NCI-H1105 (cell line): ENCODE measurements at regions not wholly inside any gene's neighbourhood (a gene's known extent, or its start where the extent isn't known, plus 50 kb on each side); places are given as distances from the start of the nearest gene placed in this dataset.

Experiments
- DNase-seq: peaks from one replicate; lab custom pipeline; 2025; lab: John Stamatoyannopoulos, UW

GRCh38 chr16:51971184-51971583 lies 575.8 kb downstream of the TOX3 start:
- peak; percentile 9 for DNase-seq

- DNase-seq, result no peak
These were observed 578.2 kb downstream of the TOX3 start for GRCh38 chr16:51968749-51969148.

- DNase-seq, result no peak
These were observed 579.3 kb downstream of the TOX3 start for GRCh38 chr16:51967646-51968045.

- DNase-seq, result no peak
These were observed 586.0 kb downstream of the TOX3 start for GRCh38 chr16:51960931-51961330.

- DNase-seq, result no peak
These were observed 593.5 kb downstream of the TOX3 start for GRCh38 chr16:51953286-51953985.

GRCh38 chr16:51952500-51952899 lies 594.4 kb downstream of the TOX3 start:
- no peak for DNase-seq

- no peak for DNase-seq
These were observed 595.2 kb downstream of the TOX3 start for GRCh38 chr16:51951668-51952298.

- no peak for DNase-seq
These were observed 596.7 kb downstream of the TOX3 start for GRCh38 chr16:51950118-51950780.

GRCh38 chr16:51949282-51949681 lies 597.7 kb downstream of the TOX3 start:
- DNase-seq, result no peak

GRCh38 chr16:51941412-51941811 lies 605.5 kb downstream of the TOX3 start:
- no peak for DNase-seq

- DNase-seq, result no peak
These were observed 606.8 kb downstream of the TOX3 start for GRCh38 chr16:51940183-51940582.

GRCh38 chr16:51939378-51939871 lies 607.5 kb downstream of the TOX3 start:
- DNase-seq, result no peak

GRCh38 chr16:51938861-51939260 lies 608.1 kb downstream of the TOX3 start:
- no peak for DNase-seq

GRCh38 chr16:51937771-51938170 lies 609.2 kb downstream of the TOX3 start:
- DNase-seq, result no peak

- DNase-seq, result no peak
These were observed 610.1 kb downstream of the TOX3 start for GRCh38 chr16:51936846-51937245.

GRCh38 chr16:51932317-51932716 lies 614.6 kb downstream of the TOX3 start:
- DNase-seq, result no peak

- no peak for DNase-seq
These were observed 615.3 kb downstream of the TOX3 start for GRCh38 chr16:51931653-51932052.

- no peak for DNase-seq
These were observed 622.2 kb downstream of the TOX3 start for GRCh38 chr16:51924744-51925143.

- DNase-seq, result no peak
These were observed 624.5 kb downstream of the TOX3 start for GRCh38 chr16:51922476-51922875.

GRCh38 chr16:51919736-51920135 lies 627.2 kb downstream of the TOX3 start:
- DNase-seq, result no peak

GRCh38 chr16:51916814-51917213 lies 630.1 kb downstream of the TOX3 start:
- DNase-seq, result no peak

- DNase-seq, result no peak
These were observed 630.7 kb downstream of the TOX3 start for GRCh38 chr16:51916231-51916630.

- DNase-seq, result no peak
These were observed 639.3 kb downstream of the TOX3 start for GRCh38 chr16:51907680-51908079.
